ENCODE measurements at regions not wholly inside any gene's neighbourhood (a gene's known extent, or its start where the extent isn't known, plus 50 kb on each side); places are given as distances from the start of the nearest gene placed in this dataset.
"Not testable (repeated sequence)": the region's sequence is repeated elsewhere in the genome, so short reads cannot be mapped to it uniquely, and the experiment has no call there.

DNA sequence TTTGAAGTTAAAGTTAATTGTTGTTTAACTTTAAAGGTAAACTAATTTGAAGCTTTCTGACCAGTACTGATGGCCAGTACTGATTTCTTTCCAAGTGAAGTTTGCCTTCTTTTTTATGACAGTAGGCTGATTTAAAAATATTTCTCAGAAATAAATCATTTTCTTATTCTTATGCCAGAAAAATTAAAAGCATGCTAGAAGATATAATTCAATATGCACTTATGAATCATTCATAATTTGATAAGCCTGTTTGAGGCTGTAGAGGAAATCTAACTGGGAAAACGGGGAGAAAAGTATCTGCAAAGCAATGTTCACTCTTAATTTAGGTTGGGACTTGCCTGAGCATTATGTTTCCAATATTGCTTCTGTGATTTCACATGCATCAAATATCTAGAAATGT lies 1112.0 kb upstream of the INTU start:
- Histone ChIP-seq H3K36me3 (ENCODE audit: insufficient read depth, low read length) (no peaks in the 10 kb centered on the region), H3K9me3 (ENCODE audit: low read length) (no peaks in the 10 kb centered on the region), H2AFZ (ENCODE audit: low read depth, low read length) (no peak overlapping the region), H3K27me3 (ENCODE audit: insufficient read depth, low read length) (no peaks in the 10 kb centered on the region), H3K4me3 (ENCODE audit: low read length) (no peak overlapping the region), H3K4me1 (ENCODE audit: insufficient read depth, low read length) (no peaks in the 10 kb centered on the region)

DNA sequence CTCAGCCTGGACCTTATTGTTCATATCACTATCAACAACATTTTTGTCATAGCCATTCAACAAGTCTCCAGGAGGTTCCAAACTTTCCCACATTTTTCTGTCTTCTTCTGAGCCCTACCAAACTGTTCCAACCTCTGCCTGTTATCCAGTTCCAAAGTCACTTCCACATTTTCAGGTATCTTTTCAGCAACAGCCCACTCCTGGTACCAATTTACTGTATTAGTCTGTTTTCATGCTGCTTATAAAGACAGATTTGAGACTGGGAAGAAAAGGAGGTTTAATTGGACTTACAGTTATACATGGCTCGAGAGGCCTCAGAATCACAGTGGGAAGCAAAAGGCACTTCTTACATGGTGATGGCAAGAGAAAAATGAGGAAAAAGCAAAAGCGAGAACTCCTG lies 1107.4 kb upstream of the INTU start:
- H3K36me3 ChIP-seq (ENCODE audit: insufficient read depth, low read length); H2AFZ ChIP-seq (ENCODE audit: low read depth, low read length); H3K4me3 ChIP-seq (ENCODE audit: low read length); H3K4me1 ChIP-seq (ENCODE audit: insufficient read depth, low read length); H3K27me3 ChIP-seq (ENCODE audit: insufficient read depth, low read length); H3K9me3 ChIP-seq (ENCODE audit: low read length): not testable (repeated sequence)

GRCh38 chr4:126526335-126526734 lies 1106.4 kb upstream of the INTU start:
- Histone ChIP-seq H2AFZ (ENCODE audit: low read depth, low read length) (no peak overlapping the region), H3K4me1 (ENCODE audit: insufficient read depth, low read length) (no peaks in the 10 kb centered on the region), H3K4me3 (ENCODE audit: low read length) (no peak overlapping the region), H3K36me3 (ENCODE audit: insufficient read depth, low read length) (no peaks in the 10 kb centered on the region), H3K27me3 (ENCODE audit: insufficient read depth, low read length) (no peaks in the 10 kb centered on the region), H3K9me3 (ENCODE audit: low read length) (no peaks in the 10 kb centered on the region)

DNA sequence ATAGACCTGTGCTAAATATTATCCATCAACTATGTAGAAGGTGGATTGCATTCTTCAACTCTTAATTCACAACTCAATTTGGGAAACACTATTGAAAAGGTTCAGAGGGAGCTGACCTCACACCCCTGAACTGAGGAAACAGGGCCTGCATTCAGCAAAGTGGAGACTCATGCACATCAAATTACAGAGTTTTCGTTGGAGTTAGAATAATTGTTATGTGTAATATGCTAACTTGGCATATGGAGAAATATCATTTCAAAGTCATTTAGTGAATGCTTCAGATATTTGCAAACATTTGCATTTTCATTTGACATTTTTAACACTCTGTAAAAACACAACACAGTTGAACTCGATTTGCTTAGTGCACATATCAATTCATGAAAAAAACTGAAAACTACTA lies 1102.8 kb upstream of the INTU start:
- no peak overlapping the region for H2AFZ ChIP-seq (ENCODE audit: low read depth, low read length)
- H3K4me3 ChIP-seq (ENCODE audit: low read length), result no peak overlapping the region
- no peaks in the 10 kb centered on the region for H3K9me3 ChIP-seq (ENCODE audit: low read length)
- H3K36me3 ChIP-seq (ENCODE audit: insufficient read depth, low read length), result no peaks in the 10 kb centered on the region
- peaks cover 12% of the 10 kb centered on the region for H3K4me1 ChIP-seq (ENCODE audit: insufficient read depth, low read length)
- no peaks in the 10 kb centered on the region for H3K27me3 ChIP-seq (ENCODE audit: insufficient read depth, low read length)

- Histone ChIP-seq H3K36me3 (ENCODE audit: insufficient read depth, low read length) (no peaks in the 10 kb centered on the region), H3K9me3 (ENCODE audit: low read length) (no peaks in the 10 kb centered on the region), H3K4me3 (ENCODE audit: low read length) (no peak overlapping the region), H3K27me3 (ENCODE audit: insufficient read depth, low read length) (no peaks in the 10 kb centered on the region), H2AFZ (ENCODE audit: low read depth, low read length) (no peak overlapping the region), H3K4me1 (ENCODE audit: insufficient read depth, low read length) (peaks cover 12% of the 10 kb centered on the region)
Observed at GRCh38 chr4:126530996-126531585, 1101.7 kb upstream of the INTU start.

GRCh38 chr4:126532527-126532926 lies 1100.2 kb upstream of the INTU start:
- no peaks in the 10 kb centered on the region for H3K27me3 ChIP-seq (ENCODE audit: insufficient read depth, low read length)
- peaks cover 12% of the 10 kb centered on the region for H3K4me1 ChIP-seq (ENCODE audit: insufficient read depth, low read length)
- H3K4me3 ChIP-seq (ENCODE audit: low read length), result no peak overlapping the region
- no peak overlapping the region for H2AFZ ChIP-seq (ENCODE audit: low read depth, low read length)
- no peaks in the 10 kb centered on the region for H3K36me3 ChIP-seq (ENCODE audit: insufficient read depth, low read length)
- H3K9me3 ChIP-seq (ENCODE audit: low read length), result no peaks in the 10 kb centered on the region

DNA sequence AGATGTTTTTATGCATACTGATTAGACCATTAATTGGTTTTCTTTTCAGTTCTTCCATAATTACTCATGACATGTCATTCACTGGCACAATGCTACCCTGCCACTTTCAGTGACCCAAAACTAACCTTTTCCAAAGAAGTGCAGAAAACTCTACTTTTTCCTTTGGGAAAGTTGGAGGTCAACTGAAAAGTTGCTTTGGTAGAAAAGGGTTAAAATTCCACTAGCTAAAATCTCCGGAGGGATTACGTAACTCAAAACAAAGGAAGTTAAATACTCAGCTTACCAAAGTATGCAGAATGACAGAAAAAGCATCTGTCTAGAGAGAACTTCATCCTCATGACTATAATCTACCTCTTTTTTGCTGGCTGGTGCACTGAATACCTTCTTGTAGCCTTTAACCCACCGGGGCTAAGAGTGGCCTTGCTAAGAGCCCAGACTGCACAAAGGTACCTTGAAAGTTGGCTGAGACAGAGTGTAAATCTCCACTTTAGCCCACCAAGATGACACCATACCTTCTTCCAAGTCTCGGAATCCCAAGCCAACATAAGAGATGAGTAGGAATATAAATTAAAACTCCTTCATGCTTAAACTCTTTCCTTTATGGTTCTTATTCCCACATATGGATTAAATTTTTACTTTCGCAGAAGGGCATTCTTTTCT lies 1099.5 kb upstream of the INTU start:
- Histone ChIP-seq H3K27me3 (ENCODE audit: insufficient read depth, low read length) (no peaks in the 10 kb centered on the region), H3K9me3 (ENCODE audit: low read length) (no peaks in the 10 kb centered on the region), H3K4me3 (ENCODE audit: low read length) (no peak overlapping the region), H2AFZ (ENCODE audit: low read depth, low read length) (no peak overlapping the region), H3K36me3 (ENCODE audit: insufficient read depth, low read length) (no peaks in the 10 kb centered on the region), H3K4me1 (ENCODE audit: insufficient read depth, low read length) (peaks cover 12% of the 10 kb centered on the region)

GRCh38 chr4:126539771-126540170 lies 1093.0 kb upstream of the INTU start:
- Histone ChIP-seq H3K9me3 (ENCODE audit: low read length) (no peaks in the 10 kb centered on the region), H2AFZ (ENCODE audit: low read depth, low read length) (no peak overlapping the region), H3K4me1 (ENCODE audit: insufficient read depth, low read length) (no peaks in the 10 kb centered on the region), H3K36me3 (ENCODE audit: insufficient read depth, low read length) (no peaks in the 10 kb centered on the region), H3K4me3 (ENCODE audit: low read length) (no peak overlapping the region), H3K27me3 (ENCODE audit: insufficient read depth, low read length) (no peaks in the 10 kb centered on the region)

DNA sequence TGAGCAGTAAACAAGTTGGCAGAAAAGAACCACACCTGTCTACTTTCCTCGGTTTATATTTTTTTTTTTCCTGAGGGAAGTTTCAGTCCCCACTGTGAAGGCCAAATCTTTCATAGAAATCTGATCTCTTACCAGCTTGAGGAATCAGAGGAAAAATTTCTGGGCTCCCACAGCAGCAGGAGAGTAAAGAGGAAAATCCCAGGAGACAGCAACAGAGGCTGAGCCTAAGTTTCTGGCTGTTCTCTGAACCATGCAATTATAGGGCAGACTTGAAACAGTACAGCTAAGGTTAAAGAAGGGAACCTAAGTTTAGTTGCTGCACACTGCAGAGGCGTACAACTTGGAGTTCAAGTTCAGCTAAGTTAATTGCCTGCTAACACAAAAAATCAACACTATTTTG lies 1090.9 kb upstream of the INTU start:
- Histone ChIP-seq H2AFZ (ENCODE audit: low read depth, low read length) (peak overlapping the region; percentile 10), H3K36me3 (ENCODE audit: insufficient read depth, low read length) (no peaks in the 10 kb centered on the region), H3K9me3 (ENCODE audit: low read length) (no peaks in the 10 kb centered on the region), H3K4me3 (ENCODE audit: low read length) (no peak overlapping the region), H3K4me1 (ENCODE audit: insufficient read depth, low read length) (no peaks in the 10 kb centered on the region), H3K27me3 (ENCODE audit: insufficient read depth, low read length) (no peaks in the 10 kb centered on the region)

DNA sequence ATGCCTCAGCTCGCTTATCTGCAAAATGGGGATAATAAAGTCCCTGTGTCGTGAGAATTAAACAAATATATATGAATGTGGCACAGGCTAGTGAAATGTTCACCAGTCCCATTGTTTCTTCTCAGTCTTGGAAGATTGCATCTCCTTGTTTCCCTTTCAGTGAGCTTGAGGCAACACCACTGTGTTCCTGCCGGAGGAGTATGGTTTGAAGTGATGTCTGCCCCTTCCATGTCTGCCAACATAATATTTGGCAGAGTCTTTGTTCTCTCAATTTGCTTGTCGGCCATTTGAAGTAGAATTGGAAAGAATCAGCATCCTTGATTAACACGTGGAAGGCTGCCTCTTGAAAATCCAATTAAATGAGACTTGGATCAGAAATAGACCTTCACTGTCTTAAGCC lies 1088.5 kb upstream of the INTU start:
- Histone ChIP-seq H3K4me3 (ENCODE audit: low read length) (no peak overlapping the region), H3K36me3 (ENCODE audit: insufficient read depth, low read length) (no peaks in the 10 kb centered on the region), H3K27me3 (ENCODE audit: insufficient read depth, low read length) (no peaks in the 10 kb centered on the region), H2AFZ (ENCODE audit: low read depth, low read length) (no peak overlapping the region), H3K9me3 (ENCODE audit: low read length) (no peaks in the 10 kb centered on the region), H3K4me1 (ENCODE audit: insufficient read depth, low read length) (no peaks in the 10 kb centered on the region)

- H3K36me3 ChIP-seq (ENCODE audit: insufficient read depth, low read length); H3K4me1 ChIP-seq (ENCODE audit: insufficient read depth, low read length); H2AFZ ChIP-seq (ENCODE audit: low read depth, low read length); H3K27me3 ChIP-seq (ENCODE audit: insufficient read depth, low read length); H3K9me3 ChIP-seq (ENCODE audit: low read length); H3K4me3 ChIP-seq (ENCODE audit: low read length): not testable (repeated sequence)
Observed at GRCh38 chr4:126546197-126546596, 1086.6 kb upstream of the INTU start.

DNA sequence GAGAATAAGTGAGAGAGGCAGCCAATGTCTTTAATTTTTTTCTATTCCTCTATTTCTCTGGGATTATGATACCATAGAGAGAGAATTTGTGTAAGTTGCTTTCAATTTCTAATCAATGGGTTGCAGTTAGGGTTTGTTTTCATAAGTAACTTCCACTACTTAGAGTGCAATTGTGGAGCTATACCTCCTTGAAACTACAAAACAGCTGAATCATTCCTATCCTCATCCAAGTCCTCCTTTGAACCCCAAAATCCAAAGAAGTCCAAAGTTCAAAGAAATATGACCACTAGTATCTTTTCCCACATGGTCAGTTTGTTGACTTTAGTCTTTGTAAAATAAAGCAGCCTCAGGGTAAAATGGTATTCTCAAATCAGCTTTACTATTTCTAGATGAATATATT lies 1085.4 kb upstream of the INTU start:
- H3K9me3 ChIP-seq (ENCODE audit: low read length), result no peaks in the 10 kb centered on the region
- H2AFZ ChIP-seq (ENCODE audit: low read depth, low read length), result no peak overlapping the region
- H3K27me3 ChIP-seq (ENCODE audit: insufficient read depth, low read length), result no peaks in the 10 kb centered on the region
- no peaks in the 10 kb centered on the region for H3K4me1 ChIP-seq (ENCODE audit: insufficient read depth, low read length)
- no peak overlapping the region for H3K4me3 ChIP-seq (ENCODE audit: low read length)
- H3K36me3 ChIP-seq (ENCODE audit: insufficient read depth, low read length), result no peaks in the 10 kb centered on the region

- Histone ChIP-seq H3K4me1 (ENCODE audit: insufficient read depth, low read length) (no peaks in the 10 kb centered on the region), H2AFZ (ENCODE audit: low read depth, low read length) (no peak overlapping the region), H3K4me3 (ENCODE audit: low read length) (no peak overlapping the region), H3K27me3 (ENCODE audit: insufficient read depth, low read length) (no peaks in the 10 kb centered on the region), H3K36me3 (ENCODE audit: insufficient read depth, low read length) (no peaks in the 10 kb centered on the region), H3K9me3 (ENCODE audit: low read length) (no peaks in the 10 kb centered on the region)
Observed at GRCh38 chr4:126548890-126549289, 1083.9 kb upstream of the INTU start.

DNA sequence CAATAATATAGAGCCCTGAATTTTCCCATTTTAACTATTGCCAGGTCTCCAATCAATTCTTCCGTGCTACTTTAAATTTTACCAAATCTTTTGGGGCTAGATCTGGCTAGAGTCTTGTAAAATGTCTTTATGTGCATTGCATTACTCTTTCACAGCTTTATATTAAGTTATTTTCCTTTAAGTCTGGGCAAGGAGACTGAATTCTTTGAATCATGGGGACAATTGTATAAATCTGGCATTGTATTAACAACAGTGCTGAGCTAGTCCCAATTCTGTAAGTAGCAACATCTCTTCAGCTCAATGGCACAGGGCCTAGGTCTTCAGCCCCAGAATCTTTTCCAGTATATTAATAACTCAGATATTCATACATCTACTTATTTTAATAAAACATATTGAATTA lies 1080.4 kb upstream of the INTU start:
- Histone ChIP-seq H3K9me3 (ENCODE audit: low read length) (no peaks in the 10 kb centered on the region), H3K4me3 (ENCODE audit: low read length) (no peak overlapping the region), H3K36me3 (ENCODE audit: insufficient read depth, low read length) (no peaks in the 10 kb centered on the region), H3K4me1 (ENCODE audit: insufficient read depth, low read length) (no peaks in the 10 kb centered on the region), H3K27me3 (ENCODE audit: insufficient read depth, low read length) (no peaks in the 10 kb centered on the region), H2AFZ (ENCODE audit: low read depth, low read length) (no peak overlapping the region)

All from neuron (in vitro differentiated cells).